ENCODE measurements at regions not wholly inside any gene's neighbourhood (a gene's known extent, or its start where the extent isn't known, plus 50 kb on each side); places are given as distances from the start of the nearest gene placed in this dataset.

DNA sequence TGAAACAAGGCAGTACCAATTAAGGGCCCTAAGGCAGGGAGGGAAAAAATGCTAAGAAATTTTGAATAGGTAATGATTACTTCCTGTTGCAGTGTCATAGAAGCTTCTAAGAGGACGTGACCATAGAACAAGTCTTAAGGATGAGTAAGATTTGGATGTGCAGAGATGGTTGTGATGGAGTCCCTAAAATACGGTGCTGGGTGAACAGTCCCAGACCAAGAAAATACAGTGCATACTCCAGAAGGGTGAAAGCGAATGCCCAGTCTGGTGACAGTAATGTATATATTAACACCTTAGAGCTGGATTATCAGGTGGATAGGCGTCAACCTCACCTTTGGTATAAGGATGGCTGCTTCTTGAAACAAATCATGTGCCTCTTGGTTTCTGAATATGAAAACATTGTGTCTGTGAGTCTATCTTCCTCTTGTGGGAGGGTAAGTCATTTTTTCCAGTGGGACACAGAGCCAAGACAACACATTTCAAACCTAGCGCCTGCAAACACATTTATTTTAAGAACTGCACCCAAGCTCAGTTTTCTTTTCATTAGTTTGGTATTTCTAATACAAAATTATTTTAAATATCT lies 101.2 kb upstream of the TP63 start (continued):
- TF ChIP-seq ZNF600 (tag by site-specific recombination; IDR thresholded peaks at IDR 0.05) = no peak

- H3K4me1 ChIP-seq (ENCODE audit: control insufficient read depth, insufficient read depth, low read length) = no peaks in the 10 kb centered on the region
- no peaks in the 10 kb centered on the region for H3K36me3 ChIP-seq (ENCODE audit: control insufficient read depth in 2 of 2, insufficient read depth in 1 of 2, low read length in 2 of 2)
- H3K4me3 ChIP-seq (ENCODE audit: low read depth, low read length) = no peak overlapping the region
- POLR2A ChIA-PET = no interaction called here
- no peak overlapping the region for H3K27ac ChIP-seq (ENCODE audit: extremely low read depth, low read depth, low read length)
- CTCF ChIA-PET = interaction anchor here (0.6 kb wide), 1 partner anchor 265 kb away, joined by 5 read pairs; no protein-coding TSS in a partner anchor
- no peaks in the 10 kb centered on the region for H3K9me3 ChIP-seq (ENCODE audit: control insufficient read depth, insufficient read depth, low read depth, low read length)
- TF ChIP-seq, protein P1, sequence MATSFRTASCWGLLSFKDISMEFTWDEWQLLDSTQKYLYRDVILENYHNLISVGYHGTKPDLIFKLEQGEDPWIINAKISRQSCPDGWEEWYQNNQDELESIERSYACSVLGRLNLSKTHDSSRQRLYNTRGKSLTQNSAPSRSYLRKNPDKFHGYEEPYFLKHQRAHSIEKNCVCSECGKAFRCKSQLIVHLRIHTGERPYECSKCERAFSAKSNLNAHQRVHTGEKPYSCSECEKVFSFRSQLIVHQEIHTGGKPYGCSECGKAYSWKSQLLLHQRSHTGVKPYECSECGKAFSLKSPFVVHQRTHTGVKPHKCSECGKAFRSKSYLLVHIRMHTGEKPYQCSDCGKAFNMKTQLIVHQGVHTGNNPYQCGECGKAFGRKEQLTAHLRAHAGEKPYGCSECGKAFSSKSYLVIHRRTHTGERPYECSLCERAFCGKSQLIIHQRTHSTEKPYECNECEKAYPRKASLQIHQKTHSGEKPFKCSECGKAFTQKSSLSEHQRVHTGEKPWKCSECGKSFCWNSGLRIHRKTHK (tag by site-specific recombination; IDR thresholded peaks at IDR 0.05) = no peak
- TF ChIP-seq SP3 (tag by site-specific recombination; IDR thresholded peaks at IDR 0.05) (no peak), ZBTB44 (tag by site-specific recombination; IDR thresholded peaks at IDR 0.05) (no peak), GLIS2 (tag by site-specific recombination; IDR thresholded peaks at IDR 0.05) (no peak), TRIM28 (IDR thresholded peaks at IDR 0.05; ENCODE audit: borderline replicate concordance, low read length) (no peak), ZNF132 (tag by site-specific recombination; IDR thresholded peaks at IDR 0.05; ENCODE audit: borderline replicate concordance) (no peak), ZNF555 (tag by site-specific recombination; conservative IDR thresholded peaks at IDR 0.05) (no peak), ZNF600 (tag by site-specific recombination; IDR thresholded peaks at IDR 0.05) (no peak), ZNF221 (tag by site-specific recombination; IDR thresholded peaks at IDR 0.05; ENCODE audit: borderline replicate concordance) (no peak), ZBTB8A (tag by site-specific recombination; IDR thresholded peaks at IDR 0.05) (no peak), OVOL3 (tag by site-specific recombination; IDR thresholded peaks at IDR 0.05) (no peak)
These were observed 100.4 kb upstream of the TP63 start for GRCh38 chr3:189530822-189531221.

DNA sequence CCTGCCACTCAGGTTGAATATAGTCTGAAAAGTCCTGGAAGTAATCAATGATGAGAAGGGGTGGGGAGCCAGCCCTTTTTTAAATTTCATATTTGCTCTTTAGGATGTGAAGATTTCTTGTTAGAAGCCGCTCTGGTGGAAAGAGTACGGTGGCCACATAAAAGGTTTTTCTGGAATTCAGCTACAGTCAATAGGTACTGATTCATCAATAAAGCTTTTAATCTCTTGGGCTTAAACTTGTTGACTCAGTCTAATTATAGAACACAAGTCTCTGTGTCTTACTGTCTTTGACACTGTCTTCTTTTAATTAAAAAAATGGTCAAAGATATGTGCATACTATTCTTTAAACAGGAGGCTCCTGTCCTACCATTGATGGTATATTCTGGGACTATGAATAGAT lies 99.9 kb upstream of the TP63 start:
- Histone ChIP-seq H3K9me3 (ENCODE audit: control insufficient read depth, insufficient read depth, low read depth, low read length) (no peaks in the 10 kb centered on the region), H3K4me3 (ENCODE audit: low read depth, low read length) (no peak overlapping the region), H3K27ac (ENCODE audit: extremely low read depth, low read depth, low read length) (no peak overlapping the region), H3K36me3 (ENCODE audit: control insufficient read depth in 2 of 2, insufficient read depth in 1 of 2, low read length in 2 of 2) (no peaks in the 10 kb centered on the region), H3K4me1 (ENCODE audit: control insufficient read depth, insufficient read depth, low read length) (no peaks in the 10 kb centered on the region)
- POLR2A ChIA-PET = no interaction called here
- CTCF ChIA-PET = no interaction called here
- TF ChIP-seq ZNF211 (tag by site-specific recombination; IDR thresholded peaks at IDR 0.05; ENCODE audit: low read depth) (no peak), ELK4 (IDR thresholded peaks at IDR 0.05; ENCODE audit: borderline replicate concordance, low read depth, low read length) (no peak), KLF1 (tag by site-specific recombination; IDR thresholded peaks at IDR 0.05) (no peak), ZNF391 (tag by site-specific recombination; IDR thresholded peaks at IDR 0.05; ENCODE audit: borderline replicate concordance, low read depth) (no peak), KLF7 (tag by site-specific recombination; IDR thresholded peaks at IDR 0.05; ENCODE audit: borderline replicate concordance) (no peak), ZNF175 (tag by site-specific recombination; IDR thresholded peaks at IDR 0.05) (no peak), ZNF223 (tag by site-specific recombination; IDR thresholded peaks at IDR 0.05) (no peak)

Data from HEK293 (cell line).